Sigmoid colon (tissue), 4 donors: ENCODE measurements at regions not wholly inside any gene's neighbourhood (a gene's known extent, or its start where the extent isn't known, plus 50 kb on each side); places are given as distances from the start of the nearest gene placed in this dataset.

Experiments used
- CTCF ChIP-seq, 4 experiments: fragments of 450-650 bp in 3 of 4; fragments of 200-600 bp in 1 of 4; IDR thresholded peaks; one replicate each; pipeline ENCODE4 v1.5.1; 2016 to 2019; ENCODE audit warnings: antibody characterized with exemption in 4 of 4, mild to moderate bottlenecking in 3 of 4, moderate library complexity in 2 of 4
- EP300 ChIP-seq, 4 donors: sonication (generic); formaldehyde crosslinking; IDR thresholded peaks; one replicate each; pipeline ENCODE4 v1.6.1; 2017; ENCODE audit warnings: antibody characterized with exemption in 4 of 4
- POLR2AphosphoS5 ChIP-seq, 4 donors: sonication (generic); formaldehyde crosslinking; IDR thresholded peaks; one replicate each; pipeline ENCODE4 v1.6.1; 2017; ENCODE audit warnings: antibody characterized with exemption in 4 of 4

GRCh38 chr3:25128735-25129134, 299.3 kb upstream of the RARB start:
- no peak for TF ChIP-seq POLR2AphosphoS5 (IDR thresholded peaks at IDR 0.05)
- TF ChIP-seq CTCF (IDR thresholded peaks at IDR 0.05), result no peak
- no peak for TF ChIP-seq EP300 (IDR thresholded peaks at IDR 0.05)
